ENCODE measurements at regions not wholly inside any gene's neighbourhood (a gene's known extent, or its start where the extent isn't known, plus 50 kb on each side); places are given as distances from the start of the nearest gene placed in this dataset.

GRCh38 chr5:15333091-15333490 lies 166.9 kb upstream of the FBXL7 start:
- no peak for TF ChIP-seq EZH2 (IDR thresholded peaks at IDR 0.05; ENCODE audit: insufficient read depth, poor library complexity, severe bottlenecking)
- no peak for TF ChIP-seq EZH2phosphoT487 (IDR thresholded peaks at IDR 0.05; ENCODE audit: insufficient read depth, low read depth)
